Osteocyte (in vitro differentiated cells): ENCODE measurements at regions not wholly inside any gene's neighbourhood (a gene's known extent, or its start where the extent isn't known, plus 50 kb on each side); places are given as distances from the start of the nearest gene placed in this dataset.

Source experiments
- DNase-seq: peaks from one replicate; pipeline ENCODE4 v3.0.0; 2021; ENCODE audit warnings: mixed read lengths; ENCODE audit not compliant: unreplicated experiment; ENCODE audit errors: extremely low spot score
- H3K27ac Mint-ChIP-seq: one replicate; pipeline ENCODE4 v1.8.0; 2021; ENCODE audit warnings: mild to moderate bottlenecking, mixed read lengths; ENCODE audit not compliant: unreplicated experiment
- H3K27me3 Mint-ChIP-seq: one replicate; pipeline ENCODE4 v1.8.0; 2021; ENCODE audit warnings: mixed read lengths; ENCODE audit not compliant: unreplicated experiment
- H3K36me3 Mint-ChIP-seq: one replicate; pipeline ENCODE4 v1.8.0; 2021; ENCODE audit warnings: mixed read lengths; ENCODE audit not compliant: unreplicated experiment
- H3K4me1 Mint-ChIP-seq: one replicate; pipeline ENCODE4 v1.8.0; 2021; ENCODE audit warnings: mixed read lengths; ENCODE audit not compliant: unreplicated experiment
- H3K4me3 Mint-ChIP-seq: one replicate; pipeline ENCODE4 v1.8.0; 2021; ENCODE audit warnings: mild to moderate bottlenecking, moderate library complexity, mixed read lengths; ENCODE audit not compliant: unreplicated experiment
- H3K9me3 Mint-ChIP-seq: one replicate; pipeline ENCODE4 v1.8.0; 2021; ENCODE audit warnings: mixed read lengths; ENCODE audit not compliant: unreplicated experiment
- TF ChIP-seq, protein P1 (sequence below): fragments of 200-600 bp; sonication (generic); IDR thresholded peaks from 2 replicates; pipeline ENCODE4 v1.5.0; 2021; ENCODE audit warnings: antibody characterized with exemption, mild to moderate bottlenecking, moderate library complexity

- no peaks in the 10 kb centered on the region for H3K27me3 Mint-ChIP-seq
- TF ChIP-seq, protein P1, sequence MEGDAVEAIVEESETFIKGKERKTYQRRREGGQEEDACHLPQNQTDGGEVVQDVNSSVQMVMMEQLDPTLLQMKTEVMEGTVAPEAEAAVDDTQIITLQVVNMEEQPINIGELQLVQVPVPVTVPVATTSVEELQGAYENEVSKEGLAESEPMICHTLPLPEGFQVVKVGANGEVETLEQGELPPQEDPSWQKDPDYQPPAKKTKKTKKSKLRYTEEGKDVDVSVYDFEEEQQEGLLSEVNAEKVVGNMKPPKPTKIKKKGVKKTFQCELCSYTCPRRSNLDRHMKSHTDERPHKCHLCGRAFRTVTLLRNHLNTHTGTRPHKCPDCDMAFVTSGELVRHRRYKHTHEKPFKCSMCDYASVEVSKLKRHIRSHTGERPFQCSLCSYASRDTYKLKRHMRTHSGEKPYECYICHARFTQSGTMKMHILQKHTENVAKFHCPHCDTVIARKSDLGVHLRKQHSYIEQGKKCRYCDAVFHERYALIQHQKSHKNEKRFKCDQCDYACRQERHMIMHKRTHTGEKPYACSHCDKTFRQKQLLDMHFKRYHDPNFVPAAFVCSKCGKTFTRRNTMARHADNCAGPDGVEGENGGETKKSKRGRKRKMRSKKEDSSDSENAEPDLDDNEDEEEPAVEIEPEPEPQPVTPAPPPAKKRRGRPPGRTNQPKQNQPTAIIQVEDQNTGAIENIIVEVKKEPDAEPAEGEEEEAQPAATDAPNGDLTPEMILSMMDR = no peak
- peaks cover 7% of the 10 kb centered on the region for H3K9me3 Mint-ChIP-seq
- no peak overlapping the region for H3K27ac Mint-ChIP-seq
- no peak overlapping the region for H3K4me3 Mint-ChIP-seq
- no peaks in the 10 kb centered on the region for H3K36me3 Mint-ChIP-seq
- DNase-seq = no peak
- peaks cover 13% of the 10 kb centered on the region for H3K4me1 Mint-ChIP-seq
These were observed 315.6 kb upstream of the SPRY2 start for GRCh38 chr13:80656512-80656904.

DNA sequence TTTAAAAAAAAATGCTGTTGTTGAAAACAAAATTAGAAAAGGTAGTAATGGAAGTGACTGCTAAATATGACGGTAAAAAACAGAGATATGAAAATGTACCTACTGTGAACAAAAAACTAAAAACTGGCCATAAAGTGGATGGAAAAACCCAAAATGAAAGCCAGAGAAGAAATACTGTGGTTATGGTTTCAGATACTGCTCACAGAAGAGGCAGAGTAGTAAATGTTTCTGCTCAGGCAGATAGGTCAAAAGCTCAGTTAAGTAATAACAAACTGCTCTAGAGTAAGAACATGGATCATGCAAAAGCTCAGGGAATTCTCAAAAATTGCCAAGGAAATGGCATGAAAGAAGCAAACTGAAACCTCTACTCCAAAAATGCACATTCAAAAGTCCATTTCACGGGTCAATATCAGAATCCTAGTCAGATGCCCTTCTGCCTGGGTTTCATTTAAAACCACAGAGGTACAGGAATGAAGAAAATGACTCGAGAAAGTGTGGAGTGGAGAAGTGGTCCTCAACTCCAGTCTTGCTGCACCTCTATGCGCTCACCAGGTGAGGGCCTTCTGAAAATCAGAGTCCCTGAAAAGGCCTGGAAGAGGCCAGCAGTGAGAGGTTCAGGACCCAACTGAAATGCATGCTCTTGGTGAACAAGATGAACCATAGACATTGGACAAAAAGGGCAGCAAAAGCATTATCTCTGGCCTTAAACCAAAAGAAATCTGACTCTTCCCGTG lies 315.0 kb upstream of the SPRY2 start:
- H3K4me1 Mint-ChIP-seq = peaks cover 14% of the 10 kb centered on the region

DNA sequence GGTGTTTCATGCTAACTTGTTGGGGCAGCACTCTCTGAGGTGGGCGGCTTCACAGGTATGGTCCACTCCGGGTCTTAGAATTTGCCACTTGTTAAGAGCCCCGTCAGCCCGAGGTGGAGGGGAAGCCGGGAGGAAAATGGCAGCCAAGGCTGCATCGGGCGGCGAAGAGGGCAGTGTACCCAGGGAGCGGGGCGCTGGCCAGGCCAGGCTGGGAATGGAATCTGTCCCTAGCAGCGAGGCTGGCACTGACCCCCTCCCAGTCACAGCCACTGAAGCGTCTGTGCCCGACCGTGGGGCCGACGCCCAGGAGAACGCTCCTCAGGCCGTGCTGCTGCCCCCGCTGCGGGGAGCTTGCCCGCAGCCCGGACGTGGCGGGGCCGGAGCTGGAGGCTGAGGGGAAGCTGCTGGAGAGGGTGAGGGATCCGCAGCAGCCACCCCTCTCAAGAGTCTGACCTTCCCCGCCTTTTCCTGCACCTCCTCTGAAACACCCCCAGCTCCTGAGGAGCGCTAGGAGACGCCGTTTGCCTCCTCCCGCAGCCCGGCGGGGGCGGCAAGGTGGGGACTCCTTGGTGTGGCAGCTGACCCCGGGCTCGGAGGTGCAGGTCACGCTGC lies 313.8 kb upstream of the SPRY2 start:
- Mint-ChIP-seq H3K9me3 (peaks cover 13% of the 10 kb centered on the region), H3K4me3 (no peak overlapping the region)
- TF ChIP-seq, protein P1 = no peak

More for the DNA sequence above, 315.0 kb upstream of the SPRY2 start:
- TF ChIP-seq, protein P1 = no peak
- no peak overlapping the region for H3K4me3 Mint-ChIP-seq
- H3K27ac Mint-ChIP-seq = no peak overlapping the region
- no peak for DNase-seq
- no peaks in the 10 kb centered on the region for H3K36me3 Mint-ChIP-seq
- peaks cover 7% of the 10 kb centered on the region for H3K9me3 Mint-ChIP-seq
- no peaks in the 10 kb centered on the region for H3K27me3 Mint-ChIP-seq

DNA sequence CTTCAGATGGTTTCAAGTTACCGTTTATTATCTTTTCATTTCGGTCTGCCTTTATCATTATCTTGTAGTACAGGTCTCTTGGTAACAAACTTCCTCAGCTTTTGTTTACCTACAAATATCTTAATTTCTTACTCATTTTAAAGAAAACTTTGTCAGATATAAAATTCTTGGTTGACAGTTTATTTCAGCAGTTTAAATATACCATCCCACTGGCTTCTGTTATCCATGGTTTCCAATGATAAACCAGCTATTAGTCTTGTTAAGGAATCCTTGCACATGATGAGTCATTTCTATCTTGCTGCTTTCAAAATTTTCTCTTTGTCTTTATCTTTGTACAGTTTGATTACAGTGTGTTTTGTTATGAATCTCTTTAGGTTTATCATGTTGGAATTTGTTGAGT lies 308.3 kb upstream of the SPRY2 start:
- Mint-ChIP-seq H3K27me3 (no peaks in the 10 kb centered on the region), H3K4me1 (peaks cover 10% of the 10 kb centered on the region), H3K9me3 (peaks cover 36% of the 10 kb centered on the region), H3K27ac (no peak overlapping the region), H3K36me3 (peaks cover 5% of the 10 kb centered on the region), H3K4me3 (no peak overlapping the region)
- TF ChIP-seq, protein P1 = no peak
- no peak for DNase-seq

More for the DNA sequence above, 313.8 kb upstream of the SPRY2 start:
- DNase-seq = no peak
- no peak overlapping the region for H3K27ac Mint-ChIP-seq
- peaks cover 14% of the 10 kb centered on the region for H3K4me1 Mint-ChIP-seq
- H3K27me3 Mint-ChIP-seq = no peaks in the 10 kb centered on the region
- H3K36me3 Mint-ChIP-seq = peaks cover 2% of the 10 kb centered on the region

DNA sequence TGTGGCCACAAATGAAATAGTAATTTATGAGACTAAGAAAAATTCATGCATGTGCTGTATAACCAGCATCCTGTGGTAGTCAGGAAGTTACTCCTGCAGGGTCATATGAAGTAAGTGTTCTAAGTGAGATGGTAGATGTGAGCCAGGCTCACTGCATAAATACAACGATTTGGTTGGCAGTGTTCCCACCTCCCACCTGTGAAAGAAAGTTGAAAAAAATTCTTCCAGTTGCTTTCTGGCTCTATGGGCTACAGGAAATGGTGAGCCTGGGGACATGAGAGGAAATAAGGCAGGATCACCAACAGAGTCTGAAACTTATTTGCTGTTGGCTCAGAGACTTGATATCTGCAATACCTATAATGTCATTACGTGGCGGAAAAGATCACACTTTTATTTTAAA lies 301.7 kb upstream of the SPRY2 start:
- H3K4me1 Mint-ChIP-seq = no peaks in the 10 kb centered on the region
- no peak for DNase-seq
- no peaks in the 10 kb centered on the region for H3K36me3 Mint-ChIP-seq

More for the DNA sequence above, 301.7 kb upstream of the SPRY2 start:
- no peaks in the 10 kb centered on the region for H3K27me3 Mint-ChIP-seq
- peaks cover 22% of the 10 kb centered on the region for H3K9me3 Mint-ChIP-seq
- TF ChIP-seq, protein P1 = no peak
- H3K4me3 Mint-ChIP-seq = no peak overlapping the region
- H3K27ac Mint-ChIP-seq = no peak overlapping the region
